Jurkat, Clone E6-1 (cell line): ENCODE measurements at regions not wholly inside any gene's neighbourhood (a gene's known extent, or its start where the extent isn't known, plus 50 kb on each side); places are given as distances from the start of the nearest gene placed in this dataset.
"Not testable (repeated sequence)": the region's sequence is repeated elsewhere in the genome, so short reads cannot be mapped to it uniquely, and the experiment has no call there.

Experiments used
- DNase-seq: peaks from one replicate; pipeline ENCODE4 v3.0.0-alpha.2; 2011; ENCODE audit warnings: low read depth, low spot score
- H3K4me3 ChIP-seq: 2 replicates; pipeline ENCODE4 v1.5.1; 2011; ENCODE audit warnings: mild to moderate bottlenecking, low read length, control low read depth, moderate library complexity

DNA sequence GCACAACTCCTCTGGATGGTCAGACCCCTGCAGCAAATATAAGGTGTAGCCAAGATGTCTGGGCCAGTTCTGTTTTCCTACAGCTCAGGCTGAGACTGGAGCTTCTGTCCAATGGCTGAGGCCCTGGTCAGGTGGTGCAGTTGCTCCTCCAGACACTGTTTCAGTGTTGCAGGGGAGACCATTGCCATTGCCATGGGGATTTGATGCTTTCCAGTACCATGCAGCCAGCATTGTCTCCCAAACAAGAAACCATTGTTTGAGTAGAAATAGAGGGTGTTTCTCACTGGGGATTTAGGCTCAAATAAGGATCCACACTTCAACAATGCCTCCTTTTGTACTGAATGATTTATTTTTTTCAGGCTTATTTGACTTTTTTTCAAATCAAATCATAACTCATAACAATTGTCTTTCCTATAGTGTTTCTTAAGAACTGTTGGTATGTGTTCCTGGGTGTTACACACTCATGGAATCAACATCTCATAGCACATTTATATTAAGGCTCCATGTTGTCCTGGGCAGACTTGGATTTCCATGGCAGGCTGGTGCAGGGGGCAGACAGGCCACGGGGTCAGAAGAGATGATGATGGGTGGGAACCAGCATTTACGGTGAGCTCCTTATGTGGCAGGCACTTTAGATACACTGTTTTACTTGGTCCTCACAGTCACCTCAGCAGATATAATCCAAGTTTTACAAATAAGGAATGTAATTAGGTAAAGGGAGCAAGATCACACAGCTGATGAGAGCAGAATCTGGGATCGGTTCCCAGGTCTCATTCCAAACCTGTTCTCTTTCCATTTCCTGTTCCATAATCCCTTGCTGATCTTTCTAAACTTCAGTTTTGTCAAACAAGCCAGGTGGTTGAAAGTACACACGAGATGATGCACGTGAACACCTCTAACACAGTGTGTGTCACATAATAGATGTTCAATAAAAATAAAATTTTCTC lies 95.9 kb upstream of the GNAQ start:
- no peak for DNase-seq

GRCh38 chr9:78123808-78124207 lies 92.2 kb upstream of the GNAQ start:
- H3K4me3 ChIP-seq = no peak overlapping the region
- DNase-seq = no peak

More for the DNA sequence above, 95.9 kb upstream of the GNAQ start:
- no peak overlapping the region for H3K4me3 ChIP-seq

GRCh38 chr9:78122631-78123030 lies 91.0 kb upstream of the GNAQ start:
- no peak for DNase-seq
- H3K4me3 ChIP-seq = no peak overlapping the region

DNA sequence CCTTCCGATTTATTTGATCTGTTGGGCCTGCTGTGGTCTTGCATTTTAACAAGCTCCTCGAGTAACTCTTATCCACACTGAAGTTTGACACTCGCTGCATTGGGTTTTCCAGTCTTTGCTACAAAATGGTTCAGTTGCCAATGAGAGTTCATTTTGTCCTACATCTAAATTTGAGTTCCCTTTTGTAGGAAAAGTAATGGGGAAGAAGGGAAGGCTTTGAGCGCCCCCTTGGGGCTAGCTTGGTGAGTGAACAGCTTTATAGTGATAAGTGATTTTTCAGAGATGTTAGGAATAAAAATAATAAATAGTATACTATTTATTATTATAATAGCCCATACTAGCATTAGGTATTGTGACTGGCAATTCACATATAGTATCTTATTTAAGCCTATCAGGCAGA lies 89.9 kb upstream of the GNAQ start:
- peak; percentile 79 for DNase-seq
- H3K4me3 ChIP-seq = no peak overlapping the region

- peak overlapping the region; percentile 4 for H3K4me3 ChIP-seq
- DNase-seq = peak; percentile 93
Observed at GRCh38 chr9:78118742-78119473, 87.3 kb upstream of the GNAQ start.

- DNase-seq = peak; percentile 40
- H3K4me3 ChIP-seq = no peak overlapping the region
Observed at GRCh38 chr9:78115073-78115472, 83.5 kb upstream of the GNAQ start.

DNA sequence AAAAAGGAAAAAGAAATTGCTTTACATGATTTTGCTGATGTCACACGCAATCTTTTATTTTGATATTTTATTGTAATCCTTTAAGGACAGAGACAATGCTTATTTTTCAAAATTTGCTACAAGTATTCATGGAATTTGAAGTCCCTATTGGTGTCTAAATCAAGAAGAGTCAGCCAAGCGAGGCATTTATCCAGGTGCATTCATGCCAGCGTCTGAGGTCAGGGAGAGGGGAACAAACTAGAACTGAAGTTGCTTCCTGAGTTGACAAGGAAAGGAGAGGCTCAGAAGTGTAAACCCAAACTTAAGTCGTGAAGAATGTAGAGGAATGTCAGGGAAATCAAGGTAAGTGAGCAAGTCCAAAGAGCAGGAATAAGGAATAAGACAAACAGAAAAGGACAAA lies 83.0 kb upstream of the GNAQ start:
- no peak for DNase-seq
- no peak overlapping the region for H3K4me3 ChIP-seq

DNA sequence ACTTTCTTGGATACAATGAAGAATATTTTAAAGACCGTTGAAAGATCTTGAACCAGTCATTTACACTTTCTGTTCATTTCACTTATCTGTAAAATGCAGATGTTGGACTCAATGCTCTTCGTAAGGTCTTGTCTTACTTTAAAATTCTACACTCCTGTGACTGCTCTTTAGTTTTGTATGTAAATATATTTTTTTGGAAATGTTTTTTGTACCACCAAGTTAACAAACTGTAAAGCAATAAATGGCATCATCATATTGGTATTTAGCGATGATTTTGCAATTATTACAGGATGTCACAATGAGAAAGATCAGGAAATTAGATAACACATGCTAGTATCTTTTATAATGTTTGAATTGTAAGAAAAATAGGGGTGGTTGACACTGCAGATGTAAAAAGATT lies 80.8 kb upstream of the GNAQ start:
- no peak overlapping the region for H3K4me3 ChIP-seq
- DNase-seq = no peak

DNA sequence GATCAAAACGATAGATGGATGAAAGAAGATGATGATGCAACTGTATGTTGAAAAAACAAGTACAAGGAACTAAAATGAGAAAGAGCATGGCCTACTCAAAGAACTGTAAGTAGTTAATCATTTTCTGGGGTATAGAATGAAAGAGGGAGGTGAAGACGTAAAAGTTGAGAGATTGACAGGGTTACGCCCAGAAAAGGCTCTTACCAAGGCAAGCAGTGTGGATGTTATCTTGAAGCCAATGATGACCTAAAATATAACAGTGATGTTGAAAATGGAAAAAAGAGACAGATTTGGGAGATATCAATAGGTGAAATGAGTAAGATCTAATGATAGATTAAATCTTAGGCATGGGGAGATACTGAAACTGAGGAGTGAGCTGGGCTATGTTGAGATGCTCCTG lies 80.4 kb upstream of the GNAQ start:
- DNase-seq = no peak
- H3K4me3 ChIP-seq = no peak overlapping the region

DNA sequence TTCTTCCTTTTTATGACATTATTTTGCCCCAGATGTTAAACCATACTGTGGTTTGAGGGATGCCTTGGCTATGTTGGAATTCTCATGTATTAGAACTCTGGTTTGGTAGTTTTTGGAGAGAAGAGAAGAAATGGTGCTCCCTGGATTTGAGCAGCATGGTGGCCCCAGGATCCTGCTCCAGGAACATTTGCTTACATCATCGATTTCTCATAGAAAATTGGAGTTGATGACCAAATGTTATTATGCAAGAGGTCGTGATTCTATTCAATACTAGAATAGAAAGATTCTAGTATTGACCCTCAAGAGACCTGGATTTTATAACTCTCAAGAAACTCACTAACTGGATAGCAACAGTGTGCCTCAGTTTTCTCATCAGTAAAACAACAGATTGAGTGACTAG lies 77.5 kb upstream of the GNAQ start:
- H3K4me3 ChIP-seq = no peak overlapping the region
- no peak for DNase-seq

GRCh38 chr9:78106586-78106985 lies 75.0 kb upstream of the GNAQ start:
- DNase-seq = peak; percentile 53
- H3K4me3 ChIP-seq = not testable (repeated sequence)

- no peak for DNase-seq
- H3K4me3 ChIP-seq = no peak overlapping the region
Observed at GRCh38 chr9:78103971-78104433, 72.4 kb upstream of the GNAQ start.

- no peak overlapping the region for H3K4me3 ChIP-seq
- DNase-seq = no peak
Observed at GRCh38 chr9:78101247-78101646, 69.6 kb upstream of the GNAQ start.

DNA sequence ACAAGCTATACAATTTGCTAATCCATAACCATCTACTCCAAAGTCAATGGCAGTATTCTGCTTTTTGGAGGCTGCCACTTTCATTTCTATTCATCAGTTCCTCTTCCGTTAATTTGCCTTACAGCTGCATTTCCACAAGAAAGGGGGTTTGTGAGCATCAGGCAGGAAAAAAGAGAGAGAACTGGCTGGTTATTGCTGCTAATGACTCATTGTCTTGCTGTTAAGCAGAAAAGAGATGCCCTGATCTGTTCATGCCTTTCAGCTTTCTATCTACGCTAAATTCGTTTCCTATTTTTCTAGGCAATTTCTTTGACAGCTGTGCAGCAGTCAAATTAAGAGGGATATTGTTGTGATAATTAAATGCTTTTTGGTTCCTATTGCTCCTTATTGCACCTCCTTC lies 65.9 kb upstream of the GNAQ start:
- H3K4me3 ChIP-seq = peak overlapping the region; percentile 24
- DNase-seq = peak; percentile 84

- H3K4me3 ChIP-seq = no peak overlapping the region
- DNase-seq = no peak
Observed at GRCh38 chr9:78091731-78092130, 60.1 kb upstream of the GNAQ start.

DNA sequence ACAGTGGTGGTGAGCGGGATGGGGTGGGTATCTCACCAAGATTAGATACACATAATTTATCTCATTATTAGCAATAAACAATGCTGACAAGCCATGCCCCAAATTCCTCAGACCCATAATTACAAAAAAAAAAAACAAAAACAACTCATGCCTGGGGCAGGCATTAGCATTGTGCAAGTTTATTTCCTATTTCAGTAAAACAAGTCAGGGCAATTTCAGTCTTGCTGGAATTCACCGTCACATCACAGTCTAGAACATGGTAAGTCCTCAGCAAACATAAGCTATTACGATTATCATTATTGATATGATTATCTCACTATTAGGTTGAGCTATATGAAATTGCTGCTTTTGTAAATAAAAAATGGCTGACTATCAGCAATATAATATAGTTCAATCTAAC lies 57.5 kb upstream of the GNAQ start:
- no peak for DNase-seq
- H3K4me3 ChIP-seq = no peak overlapping the region

- not testable (repeated sequence) for DNase-seq
Observed at GRCh38 chr9:78088190-78088589, 56.6 kb upstream of the GNAQ start.

More at GRCh38 chr9:78088190-78088589, 56.6 kb upstream of the GNAQ start:
- H3K4me3 ChIP-seq = not testable (repeated sequence)
